Cardiac fibroblast (primary cell): ENCODE measurements at regions not wholly inside any gene's neighbourhood (a gene's known extent, or its start where the extent isn't known, plus 50 kb on each side); places are given as distances from the start of the nearest gene placed in this dataset.

Source experiments
- DNase-seq, 2 donors: peaks; one replicate each; pipeline versions ENCODE4 v3.0.0 to v3.0.0-alpha.2; 2010; ENCODE audit warnings: low read depth in 2 of 2
- H3K4me3 ChIP-seq, 2 donors: replicated peaks in 1 of 2; 1 replicate in 1 of 2; 2 replicates in 1 of 2; pipeline ENCODE4 v1.5.1; 2011; ENCODE audit warnings: low read depth in 2 of 2, low read length in 2 of 2, mild to moderate bottlenecking in 2 of 2, moderate library complexity in 1 of 2
- CTCF ChIP-seq: IDR thresholded peaks from one replicate; pipeline ENCODE4 v1.5.1; 2011; ENCODE audit warnings: low read depth, mild to moderate bottlenecking, low read length, inconsistent platforms

- no peak for TF ChIP-seq CTCF
- DNase-seq: no peak
- H3K4me3 ChIP-seq: no peak overlapping the region
Measured at GRCh38 chr12:81843599-81843998, 84.4 kb upstream of the PPFIA2 start.

- no peak for TF ChIP-seq CTCF
- DNase-seq: no peak
Measured at GRCh38 chr12:81835783-81836182, 76.6 kb upstream of the PPFIA2 start.

GRCh38 chr12:81819991-81820633 is 61.0 kb upstream of the PPFIA2 start:
- peak; percentile 18 to 19 for DNase-seq
- no peak overlapping the region for H3K4me3 ChIP-seq
- no peak for TF ChIP-seq CTCF

More at GRCh38 chr12:81835783-81836182, 76.6 kb upstream of the PPFIA2 start:
- no peak overlapping the region for H3K4me3 ChIP-seq

- TF ChIP-seq CTCF: no peak
- no peak overlapping the region for H3K4me3 ChIP-seq
- DNase-seq: no peak
Measured at GRCh38 chr12:81815611-81816010, 56.5 kb upstream of the PPFIA2 start.

GRCh38 chr12:81811778-81812125 is 52.6 kb upstream of the PPFIA2 start:
- DNase-seq: no peak
- no peak overlapping the region for H3K4me3 ChIP-seq
- no peak for TF ChIP-seq CTCF

- DNase-seq: peak; percentile 8 to 77
Measured at GRCh38 chr12:81811061-81811777, 52.1 kb upstream of the PPFIA2 start.

More at GRCh38 chr12:81811061-81811777, 52.1 kb upstream of the PPFIA2 start:
- TF ChIP-seq CTCF: no peak
- no peak overlapping the region for H3K4me3 ChIP-seq
